Liver (tissue), 8 donors: ENCODE measurements at regions not wholly inside any gene's neighbourhood (a gene's known extent, or its start where the extent isn't known, plus 50 kb on each side); places are given as distances from the start of the nearest gene placed in this dataset.
"Not testable (repeated sequence)": the region's sequence is repeated elsewhere in the genome, so short reads cannot be mapped to it uniquely, and the experiment has no call there.

Experiments
- DNase-seq: peaks from one replicate; pipeline ENCODE4 v3.0.0-alpha.2; 2017; ENCODE audit warnings: low spot score
- H3K27ac ChIP-seq, 2 donors: one replicate each; pipeline ENCODE4 v1.7.0; 2013; ENCODE audit warnings: inconsistent platforms in 2 of 2, low read length in 2 of 2, control low read depth in 1 of 2, low read depth in 1 of 2, mild to moderate bottlenecking in 1 of 2
- H3K27me3 ChIP-seq, 4 donors: one replicate each; pipeline versions ENCODE4 v1.6.1 to v1.7.0; 2013; ENCODE audit warnings: low read length in 3 of 4, inconsistent platforms in 1 of 4, mild to moderate bottlenecking in 1 of 4, moderate library complexity in 1 of 4; ENCODE audit not compliant: control insufficient read depth in 4 of 4, insufficient read depth in 4 of 4
- H3K36me3 ChIP-seq, 4 donors: one replicate each; pipeline versions ENCODE4 v1.6.1 to v1.7.0; 2013; ENCODE audit warnings: low read length in 3 of 4, mild to moderate bottlenecking in 3 of 4, low read depth in 1 of 4, moderate library complexity in 1 of 4; ENCODE audit not compliant: control insufficient read depth in 4 of 4, insufficient read depth in 3 of 4
- H3K4me1 ChIP-seq, 4 donors: one replicate each; pipeline versions ENCODE4 v1.6.1 to v1.7.0; 2013; ENCODE audit warnings: low read length in 3 of 4, mild to moderate bottlenecking in 3 of 4, moderate library complexity in 1 of 4; ENCODE audit not compliant: control insufficient read depth in 4 of 4, insufficient read depth in 4 of 4
- H3K4me3 ChIP-seq, 3 donors: one replicate each; pipeline versions ENCODE4 v1.6.1 to v1.7.0; 2013; ENCODE audit warnings: low read length in 3 of 3, control low read depth in 1 of 3, low read depth in 1 of 3, mild to moderate bottlenecking in 1 of 3
- H3K9ac ChIP-seq, 2 donors: one replicate each; pipeline ENCODE4 v1.7.0; 2013; ENCODE audit warnings: low read length in 2 of 2, mild to moderate bottlenecking in 2 of 2, moderate library complexity in 2 of 2, control low read depth in 1 of 2, low read depth in 1 of 2
- H3K9me3 ChIP-seq, 4 donors: one replicate each; pipeline versions ENCODE4 v1.6.1 to v1.7.0; 2013; ENCODE audit warnings: low read length in 3 of 4; ENCODE audit not compliant: control insufficient read depth in 4 of 4
- ATF3 ChIP-seq: IDR thresholded peaks from 2 replicates; pipeline ENCODE4 v1.6.1; 2016; ENCODE audit warnings: antibody characterized with exemption
- CTCF ChIP-seq: fragments of 150-350 bp; IDR thresholded peaks from 2 replicates; pipeline ENCODE4 v1.5.1; 2017; ENCODE audit warnings: improper control_type of control experiment, low read depth, low read length; ENCODE audit not compliant: missing input control
- EGR1 ChIP-seq, 2 donors: IDR thresholded peaks; 2 replicates each; pipeline ENCODE4 v1.6.1; 2016 to 2018; ENCODE audit warnings: antibody characterized with exemption in 2 of 2, low read depth in 2 of 2
- FOXA2 ChIP-seq: IDR thresholded peaks from 2 replicates; pipeline ENCODE4 v1.6.1; 2016; ENCODE audit warnings: antibody characterized with exemption
- HNF4A ChIP-seq, 2 donors: conservative IDR thresholded peaks; 2 replicates each; pipeline ENCODE4 v1.6.1; 2016; ENCODE audit warnings: antibody characterized with exemption in 2 of 2, mild to moderate bottlenecking in 2 of 2
- JUND ChIP-seq, 2 donors: IDR thresholded peaks; 2 replicates each; pipeline ENCODE4 v1.6.1; 2016; ENCODE audit warnings: antibody characterized with exemption in 2 of 2
- NR2F2 ChIP-seq: IDR thresholded peaks from 2 replicates; pipeline ENCODE4 v1.6.1; 2016; ENCODE audit warnings: antibody characterized with exemption
- RAD21 ChIP-seq, 2 donors: IDR thresholded peaks; 2 replicates each; pipeline ENCODE4 v1.6.1; 2016; ENCODE audit warnings: antibody characterized with exemption in 2 of 2, mild to moderate bottlenecking in 2 of 2
- YY1 ChIP-seq: IDR thresholded peaks from 2 replicates; pipeline ENCODE4 v1.6.1; 2016; ENCODE audit warnings: antibody characterized with exemption, mild to moderate bottlenecking
- ZBTB33 ChIP-seq: IDR thresholded peaks from 2 replicates; pipeline ENCODE4 v1.6.1; 2016; ENCODE audit warnings: antibody characterized with exemption
- WGBS: extraction: QIAGEN DNeasy Blood & Tissue Kit; methylation state at CpG from one replicate; pipeline ENCODE4 v1.1.7; 2013; 5-methylcytosine and 5-hydroxymethylcytosine counted together
- donor health status: healthy.
- donor health status: healthy.
- donor health status: healthy.
- donor health status: healthy.
- donor health status: healthy.

DNA sequence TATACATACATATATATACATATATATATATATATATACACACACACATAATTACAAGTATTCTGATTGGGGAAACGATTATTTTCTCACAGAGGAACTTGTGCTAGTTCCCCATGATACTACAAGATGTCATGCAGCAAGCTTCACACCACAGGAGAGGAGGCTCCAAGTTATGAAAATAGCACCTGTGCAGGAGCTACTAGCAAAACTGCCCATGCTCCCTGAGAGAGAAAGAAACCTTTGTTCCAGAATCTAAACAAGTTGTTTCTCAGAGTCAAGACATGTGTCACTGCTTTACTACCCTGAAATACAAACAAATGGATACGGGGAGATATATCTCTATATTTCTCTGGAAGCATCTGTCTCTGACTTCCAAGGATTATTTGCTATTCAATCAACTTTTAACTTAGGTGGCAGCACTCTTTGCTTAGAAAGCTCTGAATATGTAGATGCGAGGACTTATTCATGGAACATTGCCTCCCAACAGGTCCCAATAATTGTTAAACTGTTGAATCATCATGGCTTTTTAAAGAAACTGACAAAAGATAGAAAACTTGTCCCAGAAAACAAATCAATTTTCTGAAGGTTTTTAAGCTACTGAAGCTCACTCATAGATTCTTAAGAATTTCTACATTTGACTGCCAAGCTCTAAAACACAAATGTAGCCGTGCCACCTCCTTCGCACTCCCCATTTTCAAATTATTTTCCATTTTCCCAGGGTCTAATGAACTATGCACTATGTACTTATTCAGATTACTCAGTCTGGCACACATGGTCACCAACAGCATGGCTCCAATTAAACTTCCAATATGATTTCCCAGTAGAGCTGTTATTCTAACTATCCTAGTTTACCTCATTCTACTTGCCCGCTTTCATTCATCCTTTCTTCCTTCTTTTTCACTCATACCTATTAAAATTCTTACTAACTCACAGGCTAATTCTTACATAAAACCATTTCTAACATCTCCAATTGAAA lies 929.1 kb downstream of the LTN1 start (continued):
- TF ChIP-seq ZBTB33 (no peak), EGR1 (IDR thresholded peaks at IDR 0.05; ENCODE audit: low read depth in 2 of 2) (no peak), YY1 (no peak), ATF3 (no peak), HNF4A (conservative IDR thresholded peaks at IDR 0.05) (no peak), NR2F2 (no peak), JUND (IDR thresholded peaks at IDR 0.05) (no peak), FOXA2 (no peak)

- H3K4me1 ChIP-seq, H3K9me3 ChIP-seq, H3K27me3 ChIP-seq, DNase-seq, H3K4me3 ChIP-seq, H3K9ac ChIP-seq, H3K27ac ChIP-seq, H3K36me3 ChIP-seq: not testable (repeated sequence)
- 78% methylated on average over 1 of the region's 1 CpG for WGBS
Measured at GRCh38 chr21:28052956-28053355, 939.7 kb downstream of the LTN1 start.

DNA sequence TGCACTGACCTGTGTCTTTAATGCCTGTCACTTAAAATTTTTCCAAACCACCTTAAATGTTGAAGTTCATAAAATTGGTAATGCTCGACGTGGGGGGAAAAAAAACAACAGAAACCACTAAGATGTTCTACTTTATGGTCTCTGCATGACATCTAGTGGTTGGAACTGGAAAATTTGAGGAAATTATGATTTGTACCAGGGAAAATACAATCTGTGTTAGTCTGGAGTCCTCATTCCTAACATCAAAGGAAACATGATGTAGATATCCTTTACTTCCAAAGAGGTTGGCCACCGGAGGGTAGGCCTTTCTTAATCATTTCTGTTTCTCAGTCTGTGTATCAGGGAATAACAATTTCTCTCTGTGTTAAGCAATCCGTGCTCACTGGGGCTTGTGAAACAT lies 941.0 kb downstream of the LTN1 start:
- WGBS = 18% methylated on average over 4 of the region's 4 CpGs
- H3K27me3 ChIP-seq, DNase-seq, H3K36me3 ChIP-seq, H3K4me1 ChIP-seq, H3K9me3 ChIP-seq, H3K27ac ChIP-seq, H3K9ac ChIP-seq, H3K4me3 ChIP-seq: not testable (repeated sequence)
- TF ChIP-seq RAD21 (IDR thresholded peaks at IDR 0.05) (peak; percentile 88), CTCF (peak; percentile 55)

GRCh38 chr21:28035692-28036091 lies 957.0 kb downstream of the LTN1 start:
- H3K9me3 ChIP-seq = peaks cover 2 to 12% (median 3%) of the 10 kb centered on the region in 4 donors
- not testable (repeated sequence) for H3K9ac ChIP-seq, DNase-seq, H3K4me1 ChIP-seq, H3K27me3 ChIP-seq, H3K27ac ChIP-seq, H3K4me3 ChIP-seq, H3K36me3 ChIP-seq

DNA sequence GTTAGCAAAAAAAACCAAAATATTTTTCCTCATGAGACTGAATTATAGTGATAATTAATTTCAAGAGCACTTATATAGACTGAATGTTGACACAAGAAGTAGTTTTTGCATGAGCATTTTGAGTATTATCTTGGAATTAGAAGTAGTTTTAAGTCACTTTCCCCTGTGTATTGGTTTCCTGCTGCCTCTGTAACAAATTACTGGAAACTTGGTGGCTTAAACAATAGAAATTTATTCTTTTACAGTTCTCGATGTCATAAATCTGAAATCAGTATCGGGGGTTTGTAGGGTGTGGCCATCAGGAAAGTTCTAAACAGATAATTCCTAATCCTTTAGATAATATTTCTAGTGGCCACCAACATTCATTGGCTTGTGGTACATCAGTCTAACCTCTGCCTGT lies 957.8 kb downstream of the LTN1 start:
- not testable (repeated sequence) for H3K27me3 ChIP-seq, H3K36me3 ChIP-seq, DNase-seq, H3K9ac ChIP-seq, H3K4me3 ChIP-seq, H3K4me1 ChIP-seq, H3K27ac ChIP-seq
- 94% methylated on average over 2 of the region's 2 CpGs for WGBS
- H3K9me3 ChIP-seq = peaks cover 3 to 16% (median 5%) of the 10 kb centered on the region in 4 donors

DNA sequence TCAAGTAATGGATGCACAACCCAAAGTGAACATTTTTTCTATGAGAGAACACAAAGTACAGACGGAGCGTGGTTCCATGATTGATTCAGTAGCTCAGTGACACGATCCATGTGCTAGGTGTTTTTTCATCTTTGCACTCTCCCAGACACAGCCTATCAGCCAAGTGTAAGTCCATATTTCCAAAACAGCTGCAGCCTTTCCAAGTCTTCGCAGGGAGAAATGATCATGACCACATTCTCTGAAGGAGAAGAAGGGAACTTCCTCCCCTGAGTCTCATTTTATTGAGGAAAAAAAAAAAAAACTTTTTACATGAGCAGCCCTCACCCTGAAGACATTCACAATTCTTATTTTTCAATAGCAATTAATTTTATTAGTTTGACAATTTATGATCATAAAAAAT lies 958.3 kb downstream of the LTN1 start:
- not testable (repeated sequence) for H3K27me3 ChIP-seq, H3K27ac ChIP-seq, H3K4me1 ChIP-seq, H3K36me3 ChIP-seq, DNase-seq, H3K4me3 ChIP-seq, H3K9ac ChIP-seq
- WGBS = 84% methylated on average over 4 of the region's 4 CpGs
- peaks cover 3 to 16% (median 5%) of the 10 kb centered on the region in 4 donors for H3K9me3 ChIP-seq
